Hematopoietic multipotent progenitor cell treated with erythropoietin and hydrocortisone succinate and interleukin-3 and kit ligand, for 8 days (in vitro differentiated cells): ENCODE measurements at regions not wholly inside any gene's neighbourhood (a gene's known extent, or its start where the extent isn't known, plus 50 kb on each side); places are given as distances from the start of the nearest gene placed in this dataset.

Experiments used
- DNase-seq: peaks from one replicate; pipeline ENCODE4 v3.0.0-alpha.2; 2015

GRCh38 chr2:37812941-37813730 lies 112.0 kb upstream of the RMDN2 start:
- DNase-seq, result no peak

- no peak for DNase-seq
These were observed 109.1 kb upstream of the RMDN2 start for GRCh38 chr2:37816036-37816435.

GRCh38 chr2:37816686-37817085 lies 108.4 kb upstream of the RMDN2 start:
- DNase-seq, result no peak

GRCh38 chr2:37819186-37819585 lies 105.9 kb upstream of the RMDN2 start:
- no peak for DNase-seq

GRCh38 chr2:37820471-37820986 lies 104.6 kb upstream of the RMDN2 start:
- no peak for DNase-seq

GRCh38 chr2:37825586-37825985 lies 99.5 kb upstream of the RMDN2 start:
- no peak for DNase-seq

GRCh38 chr2:37826611-37827010 lies 98.5 kb upstream of the RMDN2 start:
- DNase-seq, result no peak

GRCh38 chr2:37827455-37827854 lies 97.6 kb upstream of the RMDN2 start:
- DNase-seq, result no peak

GRCh38 chr2:37827911-37828511 lies 97.1 kb upstream of the RMDN2 start:
- DNase-seq, result no peak

- no peak for DNase-seq
These were observed 95.9 kb upstream of the RMDN2 start for GRCh38 chr2:37829202-37829601.

GRCh38 chr2:37829616-37830395 lies 95.3 kb upstream of the RMDN2 start:
- no peak for DNase-seq

GRCh38 chr2:37830636-37831035 lies 94.5 kb upstream of the RMDN2 start:
- DNase-seq, result no peak

GRCh38 chr2:37831081-37831780 lies 93.9 kb upstream of the RMDN2 start:
- no peak for DNase-seq

- peak; percentile 81 for DNase-seq
These were observed 92.4 kb upstream of the RMDN2 start for GRCh38 chr2:37832590-37833197.

GRCh38 chr2:37833423-37833822 lies 91.7 kb upstream of the RMDN2 start:
- no peak for DNase-seq

GRCh38 chr2:37836270-37836669 lies 88.8 kb upstream of the RMDN2 start:
- DNase-seq, result no peak

GRCh38 chr2:37836711-37837110 lies 88.4 kb upstream of the RMDN2 start:
- no peak for DNase-seq

- DNase-seq, result no peak
These were observed 87.3 kb upstream of the RMDN2 start for GRCh38 chr2:37837628-37838328.

- no peak for DNase-seq
These were observed 86.4 kb upstream of the RMDN2 start for GRCh38 chr2:37838541-37839167.

- DNase-seq, result no peak
These were observed 85.1 kb upstream of the RMDN2 start for GRCh38 chr2:37839991-37840390.

GRCh38 chr2:37842732-37843440 lies 82.2 kb upstream of the RMDN2 start:
- no peak for DNase-seq
